K562 (cell line): ENCODE measurements at regions not wholly inside any gene's neighbourhood (a gene's known extent, or its start where the extent isn't known, plus 50 kb on each side); places are given as distances from the start of the nearest gene placed in this dataset.

Experiments
- CHD2 ChIP-seq: IDR thresholded peaks from 2 replicates; pipeline ENCODE4 v1.6.1; 2011; ENCODE audit warnings: low read depth, low read length
- EGR1 ChIP-seq: fragments of 450-650 bp; conservative IDR thresholded peaks from 2 replicates; pipeline ENCODE4 v1.6.1; 2017; ENCODE audit warnings: mild to moderate bottlenecking
- ETS1 ChIP-seq: conservative IDR thresholded peaks from 2 replicates; pipeline ENCODE4 v1.6.1; 2011; ENCODE audit warnings: low read depth, mild to moderate bottlenecking, low read length; ENCODE audit not compliant: control insufficient read depth
- POLR2A ChIP-seq: fragments of 450-650 bp; conservative IDR thresholded peaks from 2 replicates; pipeline ENCODE4 v1.6.1; 2016
- SIN3B ChIP-seq: fragments of 450-650 bp; IDR thresholded peaks from 2 replicates; pipeline ENCODE4 v1.6.1; 2017; ENCODE audit warnings: low read depth, mild to moderate bottlenecking, moderate library complexity
- ZNF239 ChIP-seq: fragments of 250-450 bp; sonication (Bioruptor Pico); IDR thresholded peaks from 2 replicates; pipeline ENCODE4 v1.4.0; 2020; ENCODE audit warnings: mild to moderate bottlenecking

- TF ChIP-seq ETS1 (no peak), POLR2A (no peak), ZNF239 (no peak), CHD2 (no peak), SIN3B (no peak), EGR1 (no peak)
Observed at GRCh38 chr3:101072300-101072699, 79.1 kb upstream of the ABI3BP start.
